MM.1S (cell line): ENCODE measurements at regions not wholly inside any gene's neighbourhood (a gene's known extent, or its start where the extent isn't known, plus 50 kb on each side); places are given as distances from the start of the nearest gene placed in this dataset.

Experiments
- CTCF ChIP-seq: fragments of 300-600 bp; sonication (generic); IDR thresholded peaks from 2 replicates; pipeline ENCODE4 v1.5.1; 2016; ENCODE audit warnings: antibody characterized with exemption, low read length, mixed read lengths
- EZH2 ChIP-seq: fragments of 300-600 bp; sonication (generic); optimal IDR thresholded peaks from 2 replicates; pipeline ENCODE3; 2017; ENCODE audit warnings: low read depth, mild to moderate bottlenecking, antibody characterized with exemption, low read length, mixed read lengths

GRCh38 chr12:114820796-114821195, 136.8 kb upstream of the TBX3 start:
- no peak for TF ChIP-seq CTCF
- TF ChIP-seq EZH2 = no peak
